ENCODE measurements at regions not wholly inside any gene's neighbourhood (a gene's known extent, or its start where the extent isn't known, plus 50 kb on each side); places are given as distances from the start of the nearest gene placed in this dataset.

DNA sequence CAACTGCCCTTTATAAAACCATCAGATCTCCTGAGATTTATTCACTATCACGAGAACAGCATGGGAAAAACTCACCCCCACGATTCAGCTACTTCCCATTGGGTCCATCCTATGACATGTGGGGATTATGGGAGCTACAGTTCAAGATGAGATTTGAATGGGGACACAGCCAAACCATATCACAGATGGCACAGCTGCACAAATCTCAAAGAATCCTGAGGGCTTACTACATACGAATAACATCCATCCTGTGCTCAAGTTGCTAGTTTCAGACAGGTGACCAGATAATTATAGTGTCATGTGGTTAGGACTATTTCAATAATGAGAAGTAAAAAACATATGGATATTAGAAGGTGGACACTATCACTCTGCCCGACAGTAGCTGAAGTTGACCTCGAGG lies 211.2 kb downstream of the NUAK1 start:
- no peak for ATAC-seq (ENCODE audit: low read depth in 2 of 2)
- Mint-ChIP-seq H3K9me3 (peaks cover 0 to 7% (median 0%) of the 10 kb centered on the region in 7 donors), H3K27me3 (peaks cover 7% of the 10 kb centered on the region), H3K4me1 (no peaks in the 10 kb centered on the region), H3K36me3 (no peaks in the 10 kb centered on the region), H3K27ac (no peak overlapping the region), H3K4me3 (no peak overlapping the region)
- H3K4me1 ChIP-seq (ENCODE audit: control insufficient read depth, insufficient read depth, low read length, poor library complexity, severe bottlenecking): no peaks in the 10 kb centered on the region
- H3K9me3 ChIP-seq (ENCODE audit: control insufficient read depth in 2 of 2, low read length in 2 of 2): no peaks in the 10 kb centered on the region
- peaks cover 2% of the 10 kb centered on the region for H3K27me3 ChIP-seq (ENCODE audit: control insufficient read depth, insufficient read depth, low read length)
- no peak overlapping the region for H3K4me3 ChIP-seq (ENCODE audit: low read depth, low read length)
- no peak for DNase-seq
- no peaks in the 10 kb centered on the region for H3K36me3 ChIP-seq (ENCODE audit: control insufficient read depth, insufficient read depth, low read length)
- no peak overlapping the region for H3K27ac ChIP-seq (ENCODE audit: insufficient read depth, low read length, poor library complexity, severe bottlenecking)

DNA sequence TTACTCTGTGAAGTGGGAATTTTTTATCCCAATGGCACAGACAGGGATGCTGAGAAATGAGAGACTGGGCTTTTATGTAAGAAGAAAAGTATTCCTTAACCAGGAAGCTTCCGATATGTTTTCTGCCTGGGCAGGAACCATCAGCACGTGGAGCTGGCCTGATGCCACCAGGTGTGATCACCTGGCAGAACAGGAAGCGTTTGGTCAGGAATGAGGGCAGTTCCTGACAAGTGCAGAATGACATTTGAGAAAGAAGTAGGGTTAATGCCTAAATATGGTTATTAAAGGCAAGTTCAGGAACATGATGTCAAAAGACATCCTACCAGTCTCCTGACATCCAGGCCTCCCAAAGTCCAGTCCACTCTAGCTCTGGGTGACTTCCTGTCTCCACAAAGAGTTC lies 210.3 kb downstream of the NUAK1 start:
- H3K4me1 ChIP-seq (ENCODE audit: control insufficient read depth, insufficient read depth, low read length, poor library complexity, severe bottlenecking): no peaks in the 10 kb centered on the region
- Mint-ChIP-seq H3K9me3 (peaks cover 0 to 7% (median 0%) of the 10 kb centered on the region in 7 donors), H3K27ac (no peak overlapping the region), H3K4me1 (no peaks in the 10 kb centered on the region), H3K4me3 (no peak overlapping the region), H3K27me3 (peaks cover 7% of the 10 kb centered on the region), H3K36me3 (no peaks in the 10 kb centered on the region)
- no peaks in the 10 kb centered on the region for H3K9me3 ChIP-seq (ENCODE audit: control insufficient read depth in 2 of 2, low read length in 2 of 2)
- ATAC-seq (ENCODE audit: low read depth in 2 of 2): no peak
- peaks cover 2% of the 10 kb centered on the region for H3K27me3 ChIP-seq (ENCODE audit: control insufficient read depth, insufficient read depth, low read length)
- no peaks in the 10 kb centered on the region for H3K36me3 ChIP-seq (ENCODE audit: control insufficient read depth, insufficient read depth, low read length)
- no peak for DNase-seq
- H3K27ac ChIP-seq (ENCODE audit: insufficient read depth, low read length, poor library complexity, severe bottlenecking): no peak overlapping the region
- no peak overlapping the region for H3K4me3 ChIP-seq (ENCODE audit: low read depth, low read length)

DNA sequence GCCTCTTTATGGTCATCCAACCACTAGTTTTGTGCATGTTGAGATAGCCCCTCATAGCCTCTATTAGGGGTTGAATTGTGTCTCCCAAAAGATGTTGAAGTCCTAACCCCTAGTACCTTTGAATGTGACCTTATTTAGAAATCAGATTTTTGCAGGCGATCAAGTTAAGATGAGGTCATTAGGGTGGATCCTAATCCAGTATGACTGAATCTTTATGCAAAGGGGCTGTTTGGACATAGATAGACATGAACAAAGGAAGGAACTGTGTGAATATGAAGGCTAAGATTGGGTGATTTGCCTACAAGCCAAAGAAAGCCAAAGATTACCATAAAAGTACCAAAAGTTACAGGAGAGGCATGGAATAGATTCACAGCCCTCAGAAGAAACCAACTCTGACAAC lies 209.6 kb downstream of the NUAK1 start:
- DNase-seq (no peak), ATAC-seq (ENCODE audit: low read depth in 2 of 2) (no peak)
- Mint-ChIP-seq H3K27ac (no peak overlapping the region), H3K4me1 (no peaks in the 10 kb centered on the region), H3K4me3 (no peak overlapping the region), H3K36me3 (no peaks in the 10 kb centered on the region), H3K9me3 (peaks cover 0 to 7% (median 0%) of the 10 kb centered on the region in 7 donors), H3K27me3 (peaks cover 7% of the 10 kb centered on the region)
- Histone ChIP-seq H3K27me3 (ENCODE audit: control insufficient read depth, insufficient read depth, low read length) (peaks cover 2% of the 10 kb centered on the region), H3K27ac (ENCODE audit: insufficient read depth, low read length, poor library complexity, severe bottlenecking) (no peak overlapping the region), H3K4me1 (ENCODE audit: control insufficient read depth, insufficient read depth, low read length, poor library complexity, severe bottlenecking) (no peaks in the 10 kb centered on the region), H3K4me3 (ENCODE audit: low read depth, low read length) (no peak overlapping the region), H3K9me3 (ENCODE audit: control insufficient read depth in 2 of 2, low read length in 2 of 2) (no peaks in the 10 kb centered on the region), H3K36me3 (ENCODE audit: control insufficient read depth, insufficient read depth, low read length) (no peaks in the 10 kb centered on the region)

DNA sequence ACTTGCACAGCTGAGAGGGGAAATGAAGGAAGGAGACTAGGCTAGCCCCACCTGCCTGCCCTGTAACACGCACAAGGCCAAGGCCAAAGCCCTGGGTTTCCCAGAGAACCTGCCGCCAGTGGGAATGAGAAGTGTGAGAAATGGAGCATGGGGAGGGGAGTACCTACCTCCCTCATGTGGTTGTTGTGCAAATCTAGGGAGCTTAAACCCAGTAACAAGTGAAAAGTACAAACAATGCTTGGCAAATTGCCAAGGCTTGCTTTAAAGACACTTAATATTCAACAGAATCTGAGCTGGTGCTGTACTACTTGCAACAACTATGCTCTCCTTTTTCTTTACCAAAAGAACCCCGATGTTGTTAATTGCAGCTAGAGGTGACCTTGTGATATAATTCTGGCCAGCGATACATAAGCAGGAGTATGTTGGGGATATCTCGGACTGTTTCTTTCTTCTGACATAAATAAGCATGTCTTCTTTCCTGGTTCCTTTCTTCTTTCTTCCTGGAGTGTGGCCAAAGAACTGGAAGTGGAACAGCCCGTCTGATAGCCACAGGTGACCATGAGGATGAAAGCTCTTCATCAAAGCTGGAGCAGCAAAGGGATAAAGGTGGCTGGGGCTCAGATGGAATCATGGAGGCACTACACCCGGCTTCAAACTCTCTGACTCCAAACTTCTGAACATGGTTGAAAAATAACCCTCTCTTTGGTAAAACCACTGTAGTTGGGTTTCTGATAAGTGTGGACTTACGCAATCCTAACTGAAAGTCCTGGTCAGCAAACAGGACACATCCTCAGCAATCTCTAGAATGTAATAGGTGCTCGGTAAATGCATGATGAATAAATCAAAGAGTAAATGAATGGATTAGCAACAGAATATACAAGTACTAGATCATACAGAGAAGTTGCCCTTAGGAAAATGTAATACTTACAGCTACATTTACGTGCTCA lies 207.9 kb downstream of the NUAK1 start:
- Mint-ChIP-seq H3K4me1 (no peaks in the 10 kb centered on the region), H3K4me3 (no peak overlapping the region), H3K27me3 (peaks cover 4% of the 10 kb centered on the region), H3K36me3 (no peaks in the 10 kb centered on the region), H3K27ac (no peak overlapping the region), H3K9me3 (peaks cover 0 to 7% (median 0%) of the 10 kb centered on the region in 7 donors)
- Histone ChIP-seq H3K4me1 (ENCODE audit: control insufficient read depth, insufficient read depth, low read length, poor library complexity, severe bottlenecking) (no peaks in the 10 kb centered on the region), H3K27ac (ENCODE audit: insufficient read depth, low read length, poor library complexity, severe bottlenecking) (no peak overlapping the region), H3K36me3 (ENCODE audit: control insufficient read depth, insufficient read depth, low read length) (no peaks in the 10 kb centered on the region), H3K27me3 (ENCODE audit: control insufficient read depth, insufficient read depth, low read length) (peaks cover under 1% of the 10 kb centered on the region), H3K4me3 (ENCODE audit: low read depth, low read length) (no peak overlapping the region), H3K9me3 (ENCODE audit: control insufficient read depth in 2 of 2, low read length in 2 of 2) (no peaks in the 10 kb centered on the region)
- no peak for ATAC-seq (ENCODE audit: low read depth in 2 of 2)
- no peak for DNase-seq

DNA sequence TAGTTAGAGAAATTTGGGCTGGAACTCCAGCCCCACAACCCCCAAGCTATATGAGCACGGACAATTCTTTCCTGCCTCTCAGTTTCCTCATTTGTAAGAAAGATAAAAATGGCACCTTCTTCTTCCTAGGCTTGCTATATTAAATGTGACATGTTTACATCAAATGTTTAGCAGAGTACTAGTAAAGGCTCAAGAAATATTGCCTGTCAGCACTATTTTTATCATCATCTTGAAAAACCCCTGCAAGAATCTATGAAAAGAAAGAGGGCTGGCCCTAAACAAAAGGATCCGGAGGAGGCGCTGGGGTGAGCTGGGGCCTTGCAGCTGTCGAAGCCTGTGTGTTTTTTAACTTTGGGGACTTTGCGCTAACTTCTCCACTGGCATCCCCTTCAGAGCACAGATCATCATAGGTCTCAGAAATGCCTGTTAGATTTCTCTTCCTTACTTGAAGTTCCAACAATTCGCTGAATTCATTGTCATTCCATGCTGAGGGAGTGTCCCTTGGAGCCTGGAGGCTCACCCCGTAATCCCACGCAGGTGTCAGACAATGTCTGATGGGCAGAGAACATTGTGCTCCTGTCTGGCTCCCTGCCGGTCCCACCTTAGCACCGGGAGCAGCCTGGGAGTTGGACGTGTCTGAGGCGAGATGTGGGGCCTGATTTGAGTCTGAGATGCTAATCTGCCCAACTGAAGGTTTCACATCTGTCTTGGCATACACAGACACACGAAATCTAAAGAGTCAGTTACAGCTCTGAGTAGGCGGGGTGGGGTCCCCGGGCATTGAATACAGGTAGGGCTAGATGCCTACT lies 206.8 kb downstream of the NUAK1 start:
- Histone ChIP-seq H3K9me3 (ENCODE audit: control insufficient read depth in 2 of 2, low read length in 2 of 2) (no peaks in the 10 kb centered on the region), H3K4me3 (ENCODE audit: low read depth, low read length) (no peak overlapping the region), H3K27ac (ENCODE audit: insufficient read depth, low read length, poor library complexity, severe bottlenecking) (no peak overlapping the region), H3K27me3 (ENCODE audit: control insufficient read depth, insufficient read depth, low read length) (no peaks in the 10 kb centered on the region), H3K4me1 (ENCODE audit: control insufficient read depth, insufficient read depth, low read length, poor library complexity, severe bottlenecking) (no peaks in the 10 kb centered on the region), H3K36me3 (ENCODE audit: control insufficient read depth, insufficient read depth, low read length) (no peaks in the 10 kb centered on the region)
- DNase-seq (no peak), ATAC-seq (ENCODE audit: low read depth in 2 of 2) (no peak)
- H3K27me3 Mint-ChIP-seq: peaks cover 4% of the 10 kb centered on the region
- H3K4me1 Mint-ChIP-seq: no peaks in the 10 kb centered on the region
- no peak overlapping the region for H3K4me3 Mint-ChIP-seq
- H3K27ac Mint-ChIP-seq: no peak overlapping the region
- H3K9me3 Mint-ChIP-seq: peaks cover 0 to 4% (median 0%) of the 10 kb centered on the region in 7 donors
- no peaks in the 10 kb centered on the region for H3K36me3 Mint-ChIP-seq

DNA sequence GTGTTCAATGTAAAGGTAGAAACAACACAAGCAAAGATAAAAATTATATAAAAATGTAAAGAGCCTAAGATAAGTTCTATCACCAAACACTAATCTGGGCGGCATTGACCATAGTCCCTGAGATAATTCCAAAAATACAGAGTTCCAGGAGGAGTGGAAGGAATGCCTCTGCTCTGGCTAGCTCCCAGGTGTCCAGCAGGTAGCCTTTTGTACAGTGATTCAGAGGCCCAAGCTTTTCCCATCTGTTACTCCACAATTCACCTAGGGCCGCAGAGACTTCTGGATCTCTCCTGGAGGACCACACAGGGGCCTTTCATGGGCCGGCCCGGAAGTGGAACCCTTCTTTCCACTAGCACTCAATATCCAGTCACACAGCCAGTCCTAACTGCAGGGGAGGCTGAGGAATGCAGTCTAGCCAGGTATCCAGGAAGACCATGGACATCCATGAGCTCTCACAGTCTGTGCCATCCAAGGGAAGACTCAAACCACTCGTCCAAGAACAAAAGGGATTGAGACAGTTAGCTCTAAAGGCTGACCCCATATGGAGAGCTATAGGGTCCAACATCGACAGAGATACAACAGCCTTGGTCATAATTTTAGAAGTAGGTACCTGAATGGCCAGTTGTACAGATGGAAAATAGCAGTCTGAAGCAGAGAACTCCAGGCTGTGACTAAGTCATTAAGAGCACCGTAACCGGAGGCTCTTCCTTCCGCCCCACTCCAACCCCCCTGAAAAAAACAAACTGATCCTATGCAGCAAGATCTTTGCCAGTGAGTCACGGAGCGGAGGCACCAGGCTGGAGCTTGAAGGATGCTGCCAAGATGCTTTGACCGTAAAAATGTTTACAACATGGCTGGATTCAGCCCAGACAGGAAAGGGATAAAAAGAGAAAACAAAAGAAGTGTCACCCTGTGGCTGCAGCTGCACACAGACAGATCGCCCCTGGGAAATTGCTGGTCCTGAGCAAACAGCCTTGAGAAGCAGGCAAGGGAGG lies 204.8 kb downstream of the NUAK1 start:
- DNase-seq (no peak), ATAC-seq (ENCODE audit: low read depth in 2 of 2) (no peak)
- Mint-ChIP-seq H3K4me1 (no peaks in the 10 kb centered on the region), H3K9me3 (peaks cover 0 to 4% (median 0%) of the 10 kb centered on the region in 7 donors), H3K36me3 (no peaks in the 10 kb centered on the region), H3K27me3 (no peaks in the 10 kb centered on the region), H3K27ac (no peak overlapping the region), H3K4me3 (no peak overlapping the region)
- Histone ChIP-seq H3K9me3 (ENCODE audit: control insufficient read depth in 2 of 2, low read length in 2 of 2) (no peaks in the 10 kb centered on the region), H3K4me3 (ENCODE audit: low read depth, low read length) (no peak overlapping the region), H3K27me3 (ENCODE audit: control insufficient read depth, insufficient read depth, low read length) (no peaks in the 10 kb centered on the region), H3K4me1 (ENCODE audit: control insufficient read depth, insufficient read depth, low read length, poor library complexity, severe bottlenecking) (no peaks in the 10 kb centered on the region), H3K36me3 (ENCODE audit: control insufficient read depth, insufficient read depth, low read length) (no peaks in the 10 kb centered on the region), H3K27ac (ENCODE audit: insufficient read depth, low read length, poor library complexity, severe bottlenecking) (no peak overlapping the region)

DNA sequence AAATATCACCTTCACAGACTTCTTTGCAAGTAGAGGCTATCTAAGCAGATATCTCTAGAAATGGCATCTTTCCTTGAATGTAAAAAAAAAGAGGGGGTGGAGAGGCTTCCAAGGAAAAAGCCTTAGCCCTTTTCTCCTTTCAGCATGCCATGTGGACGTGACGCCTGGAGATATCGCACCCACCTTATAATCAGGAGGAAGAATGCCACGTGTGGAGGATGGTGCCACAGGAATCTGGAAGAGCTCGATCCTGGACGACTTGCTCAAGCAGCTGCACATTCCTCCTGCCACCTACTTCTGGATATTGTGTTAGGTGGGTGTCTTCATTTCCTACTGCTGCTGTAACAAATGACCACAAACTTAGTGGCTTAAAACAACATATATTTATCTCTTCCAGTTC lies 203.6 kb downstream of the NUAK1 start:
- Mint-ChIP-seq H3K27me3 (no peaks in the 10 kb centered on the region), H3K36me3 (no peaks in the 10 kb centered on the region), H3K4me3 (no peak overlapping the region), H3K9me3 (peaks cover 0 to 4% (median 0%) of the 10 kb centered on the region in 7 donors), H3K4me1 (no peaks in the 10 kb centered on the region), H3K27ac (no peak overlapping the region)
- Histone ChIP-seq H3K27ac (ENCODE audit: insufficient read depth, low read length, poor library complexity, severe bottlenecking) (no peak overlapping the region), H3K4me3 (ENCODE audit: low read depth, low read length) (no peak overlapping the region), H3K9me3 (ENCODE audit: control insufficient read depth in 2 of 2, low read length in 2 of 2) (no peaks in the 10 kb centered on the region), H3K27me3 (ENCODE audit: control insufficient read depth, insufficient read depth, low read length) (no peaks in the 10 kb centered on the region), H3K36me3 (ENCODE audit: control insufficient read depth, insufficient read depth, low read length) (no peaks in the 10 kb centered on the region), H3K4me1 (ENCODE audit: control insufficient read depth, insufficient read depth, low read length, poor library complexity, severe bottlenecking) (no peaks in the 10 kb centered on the region)
- ATAC-seq (ENCODE audit: low read depth in 2 of 2) (no peak), DNase-seq (no peak)

All from CD4-positive, CD25-positive, alpha-beta regulatory T cell (primary cell).